Transverse colon (tissue), 4 donors: ENCODE measurements at regions not wholly inside any gene's neighbourhood (a gene's known extent, or its start where the extent isn't known, plus 50 kb on each side); places are given as distances from the start of the nearest gene placed in this dataset.

Source experiments
- EP300 ChIP-seq: sonication (generic); formaldehyde crosslinking; IDR thresholded peaks from one replicate; pipeline ENCODE4 v1.6.1; 2017; ENCODE audit warnings: antibody characterized with exemption, low read depth
- POLR2A ChIP-seq: fragments of 450-650 bp; IDR thresholded peaks from one replicate; pipeline ENCODE4 v1.6.1; 2016; ENCODE audit warnings: antibody characterized with exemption, mild to moderate bottlenecking, moderate library complexity
- POLR2AphosphoS5 ChIP-seq, 3 donors: sonication (generic); formaldehyde crosslinking; IDR thresholded peaks; one replicate each; pipeline ENCODE4 v1.6.1; 2016; ENCODE audit warnings: antibody characterized with exemption in 3 of 3
- TF ChIP-seq, protein P1 (sequence below), 5 experiments: fragments of 200-600 bp in 3 of 5; fragments of 450-650 bp in 2 of 5; sonication (generic) in 3 of 5; IDR thresholded peaks; 1 replicate in 2 of 5; 2 replicates in 3 of 5; pipeline ENCODE4 v1.5.1; 2016 to 2017; ENCODE audit warnings: antibody characterized with exemption in 5 of 5, inconsistent platforms in 3 of 5, mild to moderate bottlenecking in 2 of 5, moderate library complexity in 1 of 5

DNA sequence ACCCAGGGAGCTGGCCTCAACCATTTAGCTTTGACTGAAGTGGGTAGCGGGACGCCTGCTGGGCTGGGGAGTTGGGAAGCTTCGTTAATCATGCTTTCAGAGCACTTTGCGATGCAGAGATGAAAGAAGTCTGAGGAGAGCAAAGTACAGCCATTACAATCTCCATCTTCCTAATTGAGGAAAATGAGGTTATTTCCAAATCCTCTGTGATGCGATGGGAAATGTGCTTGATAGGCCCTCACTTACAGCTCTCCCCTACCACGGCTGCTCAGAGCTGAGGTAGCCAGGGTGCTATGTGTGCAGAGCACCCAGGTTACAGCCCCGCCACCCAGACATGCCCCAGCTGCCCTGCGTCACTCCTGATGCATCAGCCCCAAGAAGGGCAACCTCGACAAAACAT, 326.5 kb upstream of the KLHL29 start:
- TF ChIP-seq, protein P1, sequence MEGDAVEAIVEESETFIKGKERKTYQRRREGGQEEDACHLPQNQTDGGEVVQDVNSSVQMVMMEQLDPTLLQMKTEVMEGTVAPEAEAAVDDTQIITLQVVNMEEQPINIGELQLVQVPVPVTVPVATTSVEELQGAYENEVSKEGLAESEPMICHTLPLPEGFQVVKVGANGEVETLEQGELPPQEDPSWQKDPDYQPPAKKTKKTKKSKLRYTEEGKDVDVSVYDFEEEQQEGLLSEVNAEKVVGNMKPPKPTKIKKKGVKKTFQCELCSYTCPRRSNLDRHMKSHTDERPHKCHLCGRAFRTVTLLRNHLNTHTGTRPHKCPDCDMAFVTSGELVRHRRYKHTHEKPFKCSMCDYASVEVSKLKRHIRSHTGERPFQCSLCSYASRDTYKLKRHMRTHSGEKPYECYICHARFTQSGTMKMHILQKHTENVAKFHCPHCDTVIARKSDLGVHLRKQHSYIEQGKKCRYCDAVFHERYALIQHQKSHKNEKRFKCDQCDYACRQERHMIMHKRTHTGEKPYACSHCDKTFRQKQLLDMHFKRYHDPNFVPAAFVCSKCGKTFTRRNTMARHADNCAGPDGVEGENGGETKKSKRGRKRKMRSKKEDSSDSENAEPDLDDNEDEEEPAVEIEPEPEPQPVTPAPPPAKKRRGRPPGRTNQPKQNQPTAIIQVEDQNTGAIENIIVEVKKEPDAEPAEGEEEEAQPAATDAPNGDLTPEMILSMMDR (IDR thresholded peaks at IDR 0.05) = no peak
- TF ChIP-seq POLR2A (no peak), EP300 (no peak), POLR2AphosphoS5 (IDR thresholded peaks at IDR 0.05) (no peak)
